ENCODE measurements at regions not wholly inside any gene's neighbourhood (a gene's known extent, or its start where the extent isn't known, plus 50 kb on each side); places are given as distances from the start of the nearest gene placed in this dataset.

DNA sequence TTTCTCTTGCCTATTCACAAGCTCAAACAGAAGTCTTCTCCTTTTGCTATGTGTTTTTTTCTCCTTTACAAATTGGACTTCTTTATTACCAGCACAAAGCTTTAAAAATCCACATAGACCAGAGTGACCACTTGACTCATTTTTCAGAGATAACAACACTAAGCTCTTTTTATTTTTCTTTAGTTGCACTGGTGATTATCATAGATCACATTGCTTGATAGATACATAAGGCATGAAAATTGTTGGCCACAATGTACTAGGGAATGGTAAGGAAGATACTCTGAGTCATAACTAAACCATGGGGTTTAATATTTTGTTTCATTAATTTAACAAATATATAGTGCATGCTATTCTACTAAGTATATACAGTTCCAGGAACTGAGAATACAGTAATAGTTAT lies 159.0 kb downstream of the GASK1B start:
- TF ChIP-seq, protein P1, sequence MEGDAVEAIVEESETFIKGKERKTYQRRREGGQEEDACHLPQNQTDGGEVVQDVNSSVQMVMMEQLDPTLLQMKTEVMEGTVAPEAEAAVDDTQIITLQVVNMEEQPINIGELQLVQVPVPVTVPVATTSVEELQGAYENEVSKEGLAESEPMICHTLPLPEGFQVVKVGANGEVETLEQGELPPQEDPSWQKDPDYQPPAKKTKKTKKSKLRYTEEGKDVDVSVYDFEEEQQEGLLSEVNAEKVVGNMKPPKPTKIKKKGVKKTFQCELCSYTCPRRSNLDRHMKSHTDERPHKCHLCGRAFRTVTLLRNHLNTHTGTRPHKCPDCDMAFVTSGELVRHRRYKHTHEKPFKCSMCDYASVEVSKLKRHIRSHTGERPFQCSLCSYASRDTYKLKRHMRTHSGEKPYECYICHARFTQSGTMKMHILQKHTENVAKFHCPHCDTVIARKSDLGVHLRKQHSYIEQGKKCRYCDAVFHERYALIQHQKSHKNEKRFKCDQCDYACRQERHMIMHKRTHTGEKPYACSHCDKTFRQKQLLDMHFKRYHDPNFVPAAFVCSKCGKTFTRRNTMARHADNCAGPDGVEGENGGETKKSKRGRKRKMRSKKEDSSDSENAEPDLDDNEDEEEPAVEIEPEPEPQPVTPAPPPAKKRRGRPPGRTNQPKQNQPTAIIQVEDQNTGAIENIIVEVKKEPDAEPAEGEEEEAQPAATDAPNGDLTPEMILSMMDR (IDR thresholded peaks at IDR 0.05), result no peak
- no peak for TF ChIP-seq POLR2A (IDR thresholded peaks at IDR 0.05)

All from lower leg skin (tissue), 3 donors.